ENCODE measurements at regions not wholly inside any gene's neighbourhood (a gene's known extent, or its start where the extent isn't known, plus 50 kb on each side); places are given as distances from the start of the nearest gene placed in this dataset.

- peaks cover 10% of the 10 kb centered on the region; the same call in 1 of the 2 replicates for H3K27me3 ChIP-seq (ENCODE audit: insufficient read depth, low read length)
- H3K36me3 ChIP-seq (ENCODE audit: insufficient read depth, low read length), result no peaks in the 10 kb centered on the region
- H3K79me2 ChIP-seq (ENCODE audit: control insufficient read depth, insufficient read depth, low read length, unreplicated experiment), result no peaks in the 10 kb centered on the region
- H3K27ac ChIP-seq (ENCODE audit: low read depth, low read length), result no peak overlapping the region
- no peak overlapping the region for H2AFZ ChIP-seq (ENCODE audit: low read length, unreplicated experiment)
- no peaks in the 10 kb centered on the region for H3K4me1 ChIP-seq (ENCODE audit: control insufficient read depth, insufficient read depth, low read length, unreplicated experiment)
- H3K4me3 ChIP-seq (ENCODE audit: low read depth, low read length), result no peak overlapping the region
These were observed 78.1 kb downstream of the ASB9 start for GRCh38 chrX:15191830-15192229.

- H3K36me3 ChIP-seq (ENCODE audit: insufficient read depth, low read length), result no peaks in the 10 kb centered on the region
These were observed 81.8 kb downstream of the ASB9 start for GRCh38 chrX:15188039-15188438.

GRCh38 chrX:15177316-15177715 lies 92.6 kb downstream of the ASB9 start:
- no peak overlapping the region for H3K27ac ChIP-seq (ENCODE audit: low read depth, low read length)
- no peaks in the 10 kb centered on the region for H3K4me1 ChIP-seq (ENCODE audit: control insufficient read depth, insufficient read depth, low read length, unreplicated experiment)
- peaks cover 3% of the 10 kb centered on the region; the same call in 1 of the 2 replicates for H3K27me3 ChIP-seq (ENCODE audit: insufficient read depth, low read length)
- H3K36me3 ChIP-seq (ENCODE audit: insufficient read depth, low read length), result no peaks in the 10 kb centered on the region
- no peaks in the 10 kb centered on the region for H3K79me2 ChIP-seq (ENCODE audit: control insufficient read depth, insufficient read depth, low read length, unreplicated experiment)
- no peak overlapping the region for H2AFZ ChIP-seq (ENCODE audit: low read length, unreplicated experiment)
- H3K4me3 ChIP-seq (ENCODE audit: low read depth, low read length), result no peak overlapping the region

More at GRCh38 chrX:15188039-15188438, 81.8 kb downstream of the ASB9 start:
- no peak overlapping the region for H3K4me3 ChIP-seq (ENCODE audit: low read depth, low read length)
- no peaks in the 10 kb centered on the region for H3K4me1 ChIP-seq (ENCODE audit: control insufficient read depth, insufficient read depth, low read length, unreplicated experiment)
- no peaks in the 10 kb centered on the region for H3K79me2 ChIP-seq (ENCODE audit: control insufficient read depth, insufficient read depth, low read length, unreplicated experiment)
- no peak overlapping the region for H2AFZ ChIP-seq (ENCODE audit: low read length, unreplicated experiment)
- peaks cover 3% of the 10 kb centered on the region; the same call in 1 of the 2 replicates for H3K27me3 ChIP-seq (ENCODE audit: insufficient read depth, low read length)
- no peak overlapping the region for H3K27ac ChIP-seq (ENCODE audit: low read depth, low read length)

GRCh38 chrX:15173411-15173810 lies 96.5 kb downstream of the ASB9 start:
- Histone ChIP-seq H3K27ac (ENCODE audit: low read depth, low read length) (no peak overlapping the region), H3K4me1 (ENCODE audit: control insufficient read depth, insufficient read depth, low read length, unreplicated experiment) (no peaks in the 10 kb centered on the region), H2AFZ (ENCODE audit: low read length, unreplicated experiment) (no peak overlapping the region), H3K4me3 (ENCODE audit: low read depth, low read length) (no peak overlapping the region), H3K27me3 (ENCODE audit: insufficient read depth, low read length) (peaks cover 3% of the 10 kb centered on the region; the same call in 1 of the 2 replicates), H3K36me3 (ENCODE audit: insufficient read depth, low read length) (no peaks in the 10 kb centered on the region), H3K79me2 (ENCODE audit: control insufficient read depth, insufficient read depth, low read length, unreplicated experiment) (no peaks in the 10 kb centered on the region)

- Histone ChIP-seq H3K27me3 (ENCODE audit: insufficient read depth, low read length) (no peaks in the 10 kb centered on the region), H3K79me2 (ENCODE audit: control insufficient read depth, insufficient read depth, low read length, unreplicated experiment) (no peaks in the 10 kb centered on the region), H3K4me1 (ENCODE audit: control insufficient read depth, insufficient read depth, low read length, unreplicated experiment) (no peaks in the 10 kb centered on the region), H2AFZ (ENCODE audit: low read length, unreplicated experiment) (no peak overlapping the region), H3K4me3 (ENCODE audit: low read depth, low read length) (no peak overlapping the region), H3K27ac (ENCODE audit: low read depth, low read length) (no peak overlapping the region), H3K36me3 (ENCODE audit: insufficient read depth, low read length) (no peaks in the 10 kb centered on the region)
These were observed 99.0 kb downstream of the ASB9 start for GRCh38 chrX:15170927-15171326.

GRCh38 chrX:15167826-15168225 lies 102.1 kb downstream of the ASB9 start:
- no peak overlapping the region for H2AFZ ChIP-seq (ENCODE audit: low read length, unreplicated experiment)
- no peak overlapping the region for H3K27ac ChIP-seq (ENCODE audit: low read depth, low read length)
- H3K27me3 ChIP-seq (ENCODE audit: insufficient read depth, low read length), result no peaks in the 10 kb centered on the region
- no peaks in the 10 kb centered on the region for H3K79me2 ChIP-seq (ENCODE audit: control insufficient read depth, insufficient read depth, low read length, unreplicated experiment)
- H3K4me3 ChIP-seq (ENCODE audit: low read depth, low read length), result no peak overlapping the region
- H3K36me3 ChIP-seq (ENCODE audit: insufficient read depth, low read length), result no peaks in the 10 kb centered on the region
- H3K4me1 ChIP-seq (ENCODE audit: control insufficient read depth, insufficient read depth, low read length, unreplicated experiment), result no peaks in the 10 kb centered on the region

GRCh38 chrX:15165832-15166231 lies 104.1 kb downstream of the ASB9 start:
- H2AFZ ChIP-seq (ENCODE audit: low read length, unreplicated experiment), result no peak overlapping the region
- H3K27ac ChIP-seq (ENCODE audit: low read depth, low read length), result no peak overlapping the region
- H3K79me2 ChIP-seq (ENCODE audit: control insufficient read depth, insufficient read depth, low read length, unreplicated experiment), result no peaks in the 10 kb centered on the region
- no peaks in the 10 kb centered on the region for H3K36me3 ChIP-seq (ENCODE audit: insufficient read depth, low read length)
- no peaks in the 10 kb centered on the region for H3K4me1 ChIP-seq (ENCODE audit: control insufficient read depth, insufficient read depth, low read length, unreplicated experiment)
- H3K4me3 ChIP-seq (ENCODE audit: low read depth, low read length), result no peak overlapping the region
- H3K27me3 ChIP-seq (ENCODE audit: insufficient read depth, low read length), result 0 out of 2 replicates have a peak, but pooled peaks cover 8% of the 10 kb centered on the region

GRCh38 chrX:15163131-15163530 lies 106.8 kb downstream of the ASB9 start:
- Histone ChIP-seq H2AFZ (ENCODE audit: low read length, unreplicated experiment) (no peak overlapping the region), H3K27ac (ENCODE audit: low read depth, low read length) (no peak overlapping the region), H3K36me3 (ENCODE audit: insufficient read depth, low read length) (no peaks in the 10 kb centered on the region), H3K27me3 (ENCODE audit: insufficient read depth, low read length) (0 out of 2 replicates have a peak, but pooled peaks cover 8% of the 10 kb centered on the region), H3K4me3 (ENCODE audit: low read depth, low read length) (no peak overlapping the region), H3K4me1 (ENCODE audit: control insufficient read depth, insufficient read depth, low read length, unreplicated experiment) (no peaks in the 10 kb centered on the region), H3K79me2 (ENCODE audit: control insufficient read depth, insufficient read depth, low read length, unreplicated experiment) (no peaks in the 10 kb centered on the region)

- H3K79me2 ChIP-seq (ENCODE audit: control insufficient read depth, insufficient read depth, low read length, unreplicated experiment), result no peaks in the 10 kb centered on the region
- no peaks in the 10 kb centered on the region for H3K36me3 ChIP-seq (ENCODE audit: insufficient read depth, low read length)
- 0 out of 2 replicates have a peak, but pooled peaks cover 8% of the 10 kb centered on the region for H3K27me3 ChIP-seq (ENCODE audit: insufficient read depth, low read length)
- H3K4me3 ChIP-seq (ENCODE audit: low read depth, low read length), result no peak overlapping the region
- H2AFZ ChIP-seq (ENCODE audit: low read length, unreplicated experiment), result no peak overlapping the region
- H3K27ac ChIP-seq (ENCODE audit: low read depth, low read length), result no peak overlapping the region
- no peaks in the 10 kb centered on the region for H3K4me1 ChIP-seq (ENCODE audit: control insufficient read depth, insufficient read depth, low read length, unreplicated experiment)
These were observed 109.3 kb downstream of the ASB9 start for GRCh38 chrX:15160558-15161095.

GRCh38 chrX:15158736-15159406 lies 111.0 kb downstream of the ASB9 start:
- H3K27ac ChIP-seq (ENCODE audit: low read depth, low read length), result no peak overlapping the region
- H3K27me3 ChIP-seq (ENCODE audit: insufficient read depth, low read length), result peaks cover 9% of the 10 kb centered on the region; the same call in 1 of the 2 replicates
- H3K79me2 ChIP-seq (ENCODE audit: control insufficient read depth, insufficient read depth, low read length, unreplicated experiment), result no peaks in the 10 kb centered on the region
- no peaks in the 10 kb centered on the region for H3K36me3 ChIP-seq (ENCODE audit: insufficient read depth, low read length)
- H2AFZ ChIP-seq (ENCODE audit: low read length, unreplicated experiment), result no peak overlapping the region
- H3K4me1 ChIP-seq (ENCODE audit: control insufficient read depth, insufficient read depth, low read length, unreplicated experiment), result no peaks in the 10 kb centered on the region
- H3K4me3 ChIP-seq (ENCODE audit: low read depth, low read length), result no peak overlapping the region

GRCh38 chrX:15158350-15158735 lies 111.5 kb downstream of the ASB9 start:
- Histone ChIP-seq H3K27me3 (ENCODE audit: insufficient read depth, low read length) (peaks cover 11% of the 10 kb centered on the region; the same call in 1 of the 2 replicates), H2AFZ (ENCODE audit: low read length, unreplicated experiment) (no peak overlapping the region), H3K4me3 (ENCODE audit: low read depth, low read length) (no peak overlapping the region), H3K36me3 (ENCODE audit: insufficient read depth, low read length) (no peaks in the 10 kb centered on the region), H3K79me2 (ENCODE audit: control insufficient read depth, insufficient read depth, low read length, unreplicated experiment) (no peaks in the 10 kb centered on the region), H3K4me1 (ENCODE audit: control insufficient read depth, insufficient read depth, low read length, unreplicated experiment) (no peaks in the 10 kb centered on the region), H3K27ac (ENCODE audit: low read depth, low read length) (no peak overlapping the region)
